ENCODE measurements at regions not wholly inside any gene's neighbourhood (a gene's known extent, or its start where the extent isn't known, plus 50 kb on each side); places are given as distances from the start of the nearest gene placed in this dataset.

DNA sequence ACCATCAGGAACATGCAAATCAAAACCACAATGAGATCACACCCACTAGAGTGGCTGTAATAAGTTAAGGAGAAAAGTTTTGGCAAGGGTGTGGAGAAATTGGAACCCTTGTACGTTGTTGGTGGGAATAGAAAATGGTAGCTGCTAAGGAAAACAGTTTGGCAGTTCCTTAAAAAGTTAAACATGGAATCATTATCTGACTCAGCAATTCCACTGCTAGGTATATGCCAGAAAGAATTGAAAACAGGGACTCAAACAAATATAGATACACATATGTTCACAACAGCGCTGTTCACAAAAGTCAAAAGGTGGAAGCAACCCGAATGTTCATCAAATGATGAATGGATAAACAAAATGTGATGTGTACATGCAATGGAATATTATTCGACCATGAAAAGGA is 138.8 kb upstream of the ATP2B2 start:
- H3K36me3 ChIP-seq (ENCODE audit: insufficient read depth) = no peaks in the 10 kb centered on the region
- Mint-ChIP-seq H3K27ac (no peak overlapping the region), H3K36me3 (ENCODE audit: low read depth) (no peaks in the 10 kb centered on the region), H3K4me1 (no peaks in the 10 kb centered on the region), H3K4me3 (no peak overlapping the region), H3K27me3 (ENCODE audit: insufficient read depth, low read depth, poor library complexity) (no peaks in the 10 kb centered on the region), H3K9me3 (no peaks in the 10 kb centered on the region)
- no peaks in the 10 kb centered on the region for H3F3A ChIP-seq (replicated peaks; ENCODE audit: low read depth)
- H3K27ac ChIP-seq (ENCODE audit: low read depth) = no peak overlapping the region
- H3K79me2 ChIP-seq (replicated peaks; ENCODE audit: insufficient read depth) = no peaks in the 10 kb centered on the region
- ATAC-seq = no peak
- no peaks in the 10 kb centered on the region for H3K9me2 ChIP-seq (ENCODE audit: insufficient read depth)
- no peak overlapping the region for H2AFZ ChIP-seq
- H3K27me3 ChIP-seq (ENCODE audit: insufficient read depth) = no peaks in the 10 kb centered on the region
- no peaks in the 10 kb centered on the region for H3K4me1 ChIP-seq (ENCODE audit: insufficient read depth)
- TF ChIP-seq, protein P1, sequence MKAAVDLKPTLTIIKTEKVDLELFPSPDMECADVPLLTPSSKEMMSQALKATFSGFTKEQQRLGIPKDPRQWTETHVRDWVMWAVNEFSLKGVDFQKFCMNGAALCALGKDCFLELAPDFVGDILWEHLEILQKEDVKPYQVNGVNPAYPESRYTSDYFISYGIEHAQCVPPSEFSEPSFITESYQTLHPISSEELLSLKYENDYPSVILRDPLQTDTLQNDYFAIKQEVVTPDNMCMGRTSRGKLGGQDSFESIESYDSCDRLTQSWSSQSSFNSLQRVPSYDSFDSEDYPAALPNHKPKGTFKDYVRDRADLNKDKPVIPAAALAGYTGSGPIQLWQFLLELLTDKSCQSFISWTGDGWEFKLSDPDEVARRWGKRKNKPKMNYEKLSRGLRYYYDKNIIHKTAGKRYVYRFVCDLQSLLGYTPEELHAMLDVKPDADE (IDR thresholded peaks at IDR 0.05) = no peak
- TF ChIP-seq ZNF114 (CRISPR knock-in tag; IDR thresholded peaks at IDR 0.05) = no peak
- no peak for TF ChIP-seq EZH2phosphoT487 (IDR thresholded peaks at IDR 0.05; ENCODE audit: unreplicated experiment)
- no peak for TF ChIP-seq JUNB (IDR thresholded peaks at IDR 0.05; ENCODE audit: unreplicated experiment)
- TF ChIP-seq POLR2AphosphoS5 (IDR thresholded peaks at IDR 0.05; ENCODE audit: low read depth) = no peak
- no peak for TF ChIP-seq CREB1 (CRISPR knock-in tag; IDR thresholded peaks at IDR 0.05; ENCODE audit: low read depth)
- no peak for TF ChIP-seq ZNF331 (CRISPR knock-in tag; IDR thresholded peaks at IDR 0.05; ENCODE audit: low read depth)
- no peak for TF ChIP-seq NANOG (IDR thresholded peaks at IDR 0.05; ENCODE audit: borderline replicate concordance)
- no peak for TF ChIP-seq STAT1 (IDR thresholded peaks at IDR 0.05; ENCODE audit: unreplicated experiment)
- TF ChIP-seq, protein P2, sequence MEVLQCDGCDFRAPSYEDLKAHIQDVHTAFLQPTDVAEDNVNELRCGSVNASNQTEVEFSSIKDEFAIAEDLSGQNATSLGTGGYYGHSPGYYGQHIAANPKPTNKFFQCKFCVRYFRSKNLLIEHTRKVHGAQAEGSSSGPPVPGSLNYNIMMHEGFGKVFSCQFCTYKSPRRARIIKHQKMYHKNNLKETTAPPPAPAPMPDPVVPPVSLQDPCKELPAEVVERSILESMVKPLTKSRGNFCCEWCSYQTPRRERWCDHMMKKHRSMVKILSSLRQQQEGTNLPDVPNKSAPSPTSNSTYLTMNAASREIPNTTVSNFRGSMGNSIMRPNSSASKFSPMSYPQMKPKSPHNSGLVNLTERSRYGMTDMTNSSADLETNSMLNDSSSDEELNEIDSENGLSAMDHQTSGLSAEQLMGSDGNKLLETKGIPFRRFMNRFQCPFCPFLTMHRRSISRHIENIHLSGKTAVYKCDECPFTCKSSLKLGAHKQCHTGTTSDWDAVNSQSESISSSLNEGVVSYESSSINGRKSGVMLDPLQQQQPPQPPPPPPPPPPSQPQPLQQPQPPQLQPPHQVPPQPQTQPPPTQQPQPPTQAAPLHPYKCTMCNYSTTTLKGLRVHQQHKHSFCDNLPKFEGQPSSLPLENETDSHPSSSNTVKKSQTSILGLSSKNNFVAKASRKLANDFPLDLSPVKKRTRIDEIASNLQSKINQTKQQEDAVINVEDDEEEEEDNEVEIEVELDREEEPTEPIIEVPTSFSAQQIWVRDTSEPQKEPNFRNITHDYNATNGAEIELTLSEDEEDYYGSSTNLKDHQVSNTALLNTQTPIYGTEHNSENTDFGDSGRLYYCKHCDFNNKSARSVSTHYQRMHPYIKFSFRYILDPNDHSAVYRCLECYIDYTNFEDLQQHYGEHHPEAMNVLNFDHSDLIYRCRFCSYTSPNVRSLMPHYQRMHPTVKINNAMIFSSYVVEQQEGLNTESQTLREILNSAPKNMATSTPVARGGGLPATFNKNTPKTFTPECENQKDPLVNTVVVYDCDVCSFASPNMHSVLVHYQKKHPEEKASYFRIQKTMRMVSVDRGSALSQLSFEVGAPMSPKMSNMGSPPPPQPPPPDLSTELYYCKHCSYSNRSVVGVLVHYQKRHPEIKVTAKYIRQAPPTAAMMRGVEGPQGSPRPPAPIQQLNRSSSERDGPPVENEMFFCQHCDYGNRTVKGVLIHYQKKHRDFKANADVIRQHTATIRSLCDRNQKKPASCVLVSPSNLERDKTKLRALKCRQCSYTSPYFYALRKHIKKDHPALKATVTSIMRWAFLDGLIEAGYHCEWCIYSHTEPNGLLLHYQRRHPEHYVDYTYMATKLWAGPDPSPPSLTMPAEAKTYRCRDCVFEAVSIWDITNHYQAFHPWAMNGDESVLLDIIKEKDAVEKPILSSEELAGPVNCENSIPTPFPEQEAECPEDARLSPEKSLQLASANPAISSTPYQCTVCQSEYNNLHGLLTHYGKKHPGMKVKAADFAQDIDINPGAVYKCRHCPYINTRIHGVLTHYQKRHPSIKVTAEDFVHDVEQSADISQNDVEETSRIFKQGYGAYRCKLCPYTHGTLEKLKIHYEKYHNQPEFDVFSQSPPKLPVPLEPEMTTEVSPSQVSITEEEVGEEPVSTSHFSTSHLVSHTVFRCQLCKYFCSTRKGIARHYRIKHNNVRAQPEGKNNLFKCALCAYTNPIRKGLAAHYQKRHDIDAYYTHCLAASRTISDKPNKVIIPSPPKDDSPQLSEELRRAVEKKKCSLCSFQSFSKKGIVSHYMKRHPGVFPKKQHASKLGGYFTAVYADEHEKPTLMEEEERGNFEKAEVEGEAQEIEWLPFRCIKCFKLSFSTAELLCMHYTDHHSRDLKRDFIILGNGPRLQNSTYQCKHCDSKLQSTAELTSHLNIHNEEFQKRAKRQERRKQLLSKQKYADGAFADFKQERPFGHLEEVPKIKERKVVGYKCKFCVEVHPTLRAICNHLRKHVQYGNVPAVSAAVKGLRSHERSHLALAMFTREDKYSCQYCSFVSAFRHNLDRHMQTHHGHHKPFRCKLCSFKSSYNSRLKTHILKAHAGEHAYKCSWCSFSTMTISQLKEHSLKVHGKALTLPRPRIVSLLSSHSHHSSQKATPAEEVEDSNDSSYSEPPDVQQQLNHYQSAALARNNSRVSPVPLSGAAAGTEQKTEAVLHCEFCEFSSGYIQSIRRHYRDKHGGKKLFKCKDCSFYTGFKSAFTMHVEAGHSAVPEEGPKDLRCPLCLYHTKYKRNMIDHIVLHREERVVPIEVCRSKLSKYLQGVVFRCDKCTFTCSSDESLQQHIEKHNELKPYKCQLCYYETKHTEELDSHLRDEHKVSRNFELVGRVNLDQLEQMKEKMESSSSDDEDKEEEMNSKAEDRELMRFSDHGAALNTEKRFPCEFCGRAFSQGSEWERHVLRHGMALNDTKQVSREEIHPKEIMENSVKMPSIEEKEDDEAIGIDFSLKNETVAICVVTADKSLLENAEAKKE (CRISPR knock-in tag; IDR thresholded peaks at IDR 0.05) = no peak
- TF ChIP-seq EZH2 (IDR thresholded peaks at IDR 0.05; ENCODE audit: low read depth, unreplicated experiment) = no peak
- H4K20me1 ChIP-seq (replicated peaks; ENCODE audit: insufficient read depth) = no peaks in the 10 kb centered on the region
- H3K4me3 ChIP-seq = no peak overlapping the region
- no peak for DNase-seq (ENCODE audit: low spot score)
- no peak overlapping the region for H3K4me2 ChIP-seq
